HEK293T (cell line): ENCODE measurements at regions not wholly inside any gene's neighbourhood (a gene's known extent, or its start where the extent isn't known, plus 50 kb on each side); places are given as distances from the start of the nearest gene placed in this dataset.

ENCODE experiments used
- CTCF ChIA-PET: fragments of 350-600 bp; formaldehyde crosslinking; extraction: SDS; loops from one replicate; lab custom pipeline; 2021; ENCODE audit warnings: antibody characterized with exemption, inconsistent platforms; lab: Yijun Ruan, JAX
- POLR2A ChIA-PET: fragments of 350-600 bp; formaldehyde crosslinking; extraction: SDS; loops from one replicate; lab custom pipeline; 2020; ENCODE audit warnings: antibody characterized with exemption, inconsistent platforms; lab: Yijun Ruan, JAX
- DNase-seq: peaks from one replicate; pipeline ENCODE4 v3.0.0; 2012; ENCODE audit warnings: mixed read lengths; ENCODE audit errors: extremely low spot score
- ARNT ChIP-seq: fragments of 450-650 bp; IDR thresholded peaks from 2 replicates; pipeline ENCODE4 v1.6.1; 2017; ENCODE audit warnings: mild to moderate bottlenecking
- BHLHE40 ChIP-seq: fragments of 450-650 bp; IDR thresholded peaks from 2 replicates; pipeline ENCODE4 v1.6.1; 2016; ENCODE audit warnings: mild to moderate bottlenecking, moderate library complexity, borderline replicate concordance
- CTBP1 ChIP-seq: fragments of 450-650 bp; IDR thresholded peaks from 2 replicates; pipeline ENCODE4 v1.6.1; 2016; ENCODE audit warnings: borderline replicate concordance
- ELF4 ChIP-seq: fragments of 450-650 bp; IDR thresholded peaks from 2 replicates; pipeline ENCODE4 v1.6.1; 2017; ENCODE audit warnings: antibody characterized with exemption
- FOXA1 ChIP-seq: fragments of 450-650 bp; IDR thresholded peaks from 2 replicates; pipeline ENCODE4 v1.6.1; 2016; ENCODE audit warnings: mild to moderate bottlenecking
- FOXK2 ChIP-seq: fragments of 450-650 bp; IDR thresholded peaks from 2 replicates; pipeline ENCODE4 v1.6.1; 2016; ENCODE audit warnings: mild to moderate bottlenecking
- FOXM1 ChIP-seq: fragments of 450-650 bp; IDR thresholded peaks from 2 replicates; pipeline ENCODE4 v1.6.1; 2017; ENCODE audit warnings: mild to moderate bottlenecking, borderline replicate concordance
- HDGF ChIP-seq: fragments of 450-650 bp; IDR thresholded peaks from 2 replicates; pipeline ENCODE4 v1.6.1; 2017; ENCODE audit warnings: antibody characterized with exemption, borderline replicate concordance
- L3MBTL2 ChIP-seq: fragments of 450-650 bp; conservative IDR thresholded peaks from 2 replicates; pipeline ENCODE4 v1.6.1; 2016; ENCODE audit warnings: mild to moderate bottlenecking
- LEF1 ChIP-seq: fragments of 450-650 bp; IDR thresholded peaks from 2 replicates; pipeline ENCODE4 v1.6.1; 2017; ENCODE audit warnings: mild to moderate bottlenecking, borderline replicate concordance
- NFRKB ChIP-seq: fragments of 450-650 bp; IDR thresholded peaks from 2 replicates; pipeline ENCODE4 v1.6.1; 2016; ENCODE audit warnings: mild to moderate bottlenecking, moderate library complexity
- PKNOX1 ChIP-seq: fragments of 450-650 bp; IDR thresholded peaks from 2 replicates; pipeline ENCODE4 v1.6.1; 2016
- SP1 ChIP-seq: fragments of 450-650 bp; IDR thresholded peaks from 2 replicates; pipeline ENCODE4 v1.6.1; 2017
- SUZ12 ChIP-seq: fragments of 450-650 bp; IDR thresholded peaks from 2 replicates; pipeline ENCODE4 v1.6.1; 2016; ENCODE audit warnings: mild to moderate bottlenecking
- TARDBP ChIP-seq: fragments of 450-650 bp; IDR thresholded peaks from 2 replicates; pipeline ENCODE4 v1.6.1; 2016
- ZNF384 ChIP-seq: fragments of 450-650 bp; IDR thresholded peaks from 2 replicates; pipeline ENCODE4 v1.6.1; 2016

DNA sequence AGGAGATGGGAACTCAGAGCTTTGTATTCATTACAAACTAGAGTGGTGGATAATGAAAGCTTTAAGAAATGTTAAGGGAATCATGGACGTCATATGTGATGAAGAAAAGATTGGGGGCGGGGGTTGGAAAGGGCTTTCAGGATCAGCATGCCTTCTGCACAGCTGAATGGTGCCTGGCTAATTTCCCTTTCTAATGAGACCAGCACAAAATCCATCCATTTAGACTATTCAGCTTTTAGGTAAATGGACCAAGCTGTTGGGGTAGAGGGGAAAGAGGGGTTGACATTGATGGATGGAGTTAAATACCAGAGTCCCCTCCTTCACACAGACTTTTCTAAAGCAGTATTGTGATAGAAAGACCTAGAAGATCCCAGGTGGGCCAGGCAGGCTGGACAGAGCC, 737.9 kb upstream of the WWC1 start:
- ChIA-PET POLR2A (no interaction called here), CTCF (no interaction called here)
- TF ChIP-seq SUZ12: no peak
- no peak for DNase-seq

DNA sequence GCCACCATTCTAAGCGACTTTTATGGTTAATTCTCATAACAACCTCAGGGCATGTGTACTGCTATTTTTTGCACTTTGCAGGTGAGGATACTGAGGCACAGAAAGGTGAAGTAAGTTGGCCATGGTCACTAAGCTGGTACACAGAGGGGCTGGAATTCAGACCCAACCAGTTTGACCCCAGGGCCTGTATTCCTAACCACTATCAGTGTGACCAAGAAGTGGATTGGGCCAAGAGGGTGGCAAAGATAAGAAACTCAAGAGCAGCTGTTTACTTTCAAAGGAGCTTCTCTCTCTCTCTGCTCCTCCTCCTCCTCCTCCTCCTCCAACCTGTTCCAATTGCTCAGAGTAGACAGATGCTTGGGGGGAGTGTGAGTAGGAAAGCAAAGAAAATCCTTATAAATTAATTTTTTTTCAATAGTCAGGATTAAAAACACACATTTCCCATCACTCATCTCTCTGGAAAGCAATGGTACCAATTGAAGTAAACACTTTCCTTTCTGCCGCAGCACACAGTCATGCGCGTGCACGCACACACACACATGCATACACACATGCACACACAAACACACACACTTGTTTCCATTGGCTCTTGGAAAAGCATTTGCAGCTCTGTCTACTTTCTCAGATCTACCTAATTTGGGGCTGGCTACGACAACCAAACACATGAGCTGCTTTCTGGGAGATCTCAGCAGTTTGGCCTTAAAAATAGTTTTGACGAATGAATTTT, 736.7 kb upstream of the WWC1 start:
- ChIA-PET POLR2A (no interaction called here), CTCF (no interaction called here)
- DNase-seq: no peak
- TF ChIP-seq CTBP1 (no peak), ELF4 (no peak), SP1 (no peak), BHLHE40 (no peak), FOXM1 (no peak), L3MBTL2 (no peak), HDGF (no peak), SUZ12 (no peak), FOXK2 (no peak), TARDBP (no peak), PKNOX1 (no peak), ARNT (no peak), LEF1 (no peak), FOXA1 (no peak), ZNF384 (no peak)

- ChIA-PET CTCF (no interaction called here), POLR2A (no interaction called here)
- TF ChIP-seq SUZ12 (no peak), ZNF384 (no peak), TARDBP (no peak), HDGF (no peak), FOXM1 (no peak), NFRKB (no peak), ELF4 (no peak), BHLHE40 (no peak), LEF1 (no peak), SP1 (no peak), PKNOX1 (no peak), FOXK2 (no peak), L3MBTL2 (no peak), CTBP1 (no peak), FOXA1 (no peak), ARNT (no peak)
- DNase-seq: no peak
Observed at GRCh38 chr5:167555565-167556166, 735.8 kb upstream of the WWC1 start.

DNA sequence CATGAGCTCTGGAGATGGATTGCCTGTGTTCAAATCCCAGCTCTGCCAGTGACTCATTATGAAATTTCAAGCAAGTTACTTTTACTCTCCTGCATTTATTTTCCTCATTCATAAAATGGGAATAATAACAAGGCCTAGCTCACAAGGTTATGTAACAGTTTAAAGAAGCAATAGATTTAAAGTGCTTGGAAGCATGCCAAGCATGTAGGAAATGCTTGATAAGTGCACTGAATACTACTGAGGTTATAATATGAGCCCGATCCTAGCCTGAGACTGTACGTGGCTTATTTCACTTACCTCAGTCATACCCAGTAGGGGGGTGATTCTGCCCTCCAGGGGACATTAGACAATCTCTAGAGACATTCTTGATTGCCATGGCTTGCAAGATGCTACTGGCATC, 734.1 kb upstream of the WWC1 start:
- TF ChIP-seq BHLHE40 (no peak), SP1 (no peak), HDGF (no peak), L3MBTL2 (no peak), NFRKB (no peak), ZNF384 (no peak), LEF1 (no peak), FOXM1 (no peak), PKNOX1 (no peak), FOXA1 (no peak), ARNT (no peak), ELF4 (no peak), FOXK2 (no peak), SUZ12 (no peak)
- CTCF ChIA-PET: no interaction called here
- POLR2A ChIA-PET: no interaction called here
- DNase-seq: no peak

- no peak for TF ChIP-seq L3MBTL2
- DNase-seq: no peak
- POLR2A ChIA-PET: no interaction called here
- CTCF ChIA-PET: no interaction called here
Observed at GRCh38 chr5:167561796-167562195, 729.6 kb upstream of the WWC1 start.

DNA sequence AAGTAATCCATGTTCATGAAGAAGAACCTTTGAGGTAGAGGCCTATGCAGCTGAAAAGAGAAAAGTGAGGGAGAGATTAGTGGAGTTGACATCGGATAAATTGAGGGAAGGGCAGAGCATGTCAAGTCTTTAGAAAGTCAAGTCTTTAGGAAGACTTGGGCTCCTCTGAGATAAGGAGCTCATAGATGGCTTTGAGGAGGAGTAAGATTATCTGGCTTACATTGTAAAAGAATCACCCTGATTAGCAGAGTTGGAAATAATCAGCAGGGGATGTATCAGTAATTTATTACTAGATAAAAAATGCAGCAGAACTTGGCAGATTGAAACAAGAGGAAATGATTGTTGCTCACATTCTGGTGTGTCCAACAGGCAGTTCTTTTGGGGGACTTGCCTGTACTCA, 727.2 kb upstream of the WWC1 start:
- ChIA-PET POLR2A (no interaction called here), CTCF (no interaction called here)
- no peak for DNase-seq
- TF ChIP-seq HDGF: no peak
- TF ChIP-seq L3MBTL2: no peak
- no peak for TF ChIP-seq FOXM1
- TF ChIP-seq TARDBP: no peak
- TF ChIP-seq PKNOX1: no peak
- TF ChIP-seq FOXK2: no peak
- no peak for TF ChIP-seq FOXA1
- no peak for TF ChIP-seq ARNT
- no peak for TF ChIP-seq LEF1
- TF ChIP-seq SUZ12: no peak
- TF ChIP-seq ZNF384: no peak
- TF ChIP-seq CTBP1: no peak
- no peak for TF ChIP-seq SP1
- no peak for TF ChIP-seq ELF4
- TF ChIP-seq BHLHE40: no peak
- TF ChIP-seq NFRKB: no peak
